ENCODE measurements at regions not wholly inside any gene's neighbourhood (a gene's known extent, or its start where the extent isn't known, plus 50 kb on each side); places are given as distances from the start of the nearest gene placed in this dataset.

- Mint-ChIP-seq H3K27me3 (no peaks in the 10 kb centered on the region), H3K4me1 (ENCODE audit: low read depth) (no peaks in the 10 kb centered on the region), H3K36me3 (ENCODE audit: low read depth) (no peaks in the 10 kb centered on the region), H3K9me3 (peaks cover 2% of the 10 kb centered on the region), H3K4me3 (no peak overlapping the region), H3K27ac (no peak overlapping the region)
- intact Hi-C loops (cut with micrococcal nuclease), result no loop called here
- ATAC-seq (no peak), DNase-seq (no peak)
- TF ChIP-seq CTCF (IDR thresholded peaks at IDR 0.05), result no peak
- ChIA-PET CTCF (no interaction called here), POLR2A (no interaction called here)
Measured at GRCh38 chr5:167319243-167319642, 972.2 kb upstream of the WWC1 start.

GRCh38 chr5:167320019-167320418, 971.4 kb upstream of the WWC1 start:
- Mint-ChIP-seq H3K36me3 (ENCODE audit: low read depth) (no peaks in the 10 kb centered on the region), H3K4me1 (ENCODE audit: low read depth) (no peaks in the 10 kb centered on the region), H3K27me3 (no peaks in the 10 kb centered on the region), H3K27ac (no peak overlapping the region), H3K4me3 (no peak overlapping the region), H3K9me3 (peaks cover 2% of the 10 kb centered on the region)
- TF ChIP-seq CTCF (IDR thresholded peaks at IDR 0.05), result no peak
- POLR2A ChIA-PET, result no interaction called here
- no peak for ATAC-seq
- no peak for DNase-seq
- CTCF ChIA-PET, result no interaction called here
- intact Hi-C loops (cut with micrococcal nuclease), result no loop called here

GRCh38 chr5:167332309-167332708, 959.1 kb upstream of the WWC1 start:
- CTCF ChIA-PET, result no interaction called here
- no peak for TF ChIP-seq CTCF (IDR thresholded peaks at IDR 0.05)
- POLR2A ChIA-PET, result no interaction called here
- no peak for ATAC-seq
- H3K4me1 Mint-ChIP-seq (ENCODE audit: low read depth), result no peaks in the 10 kb centered on the region
- no peak for DNase-seq
- H3K4me3 Mint-ChIP-seq, result no peak overlapping the region
- intact Hi-C loops (cut with micrococcal nuclease), result no loop called here
- no peaks in the 10 kb centered on the region for H3K27me3 Mint-ChIP-seq
- H3K27ac Mint-ChIP-seq, result no peak overlapping the region
- H3K36me3 Mint-ChIP-seq (ENCODE audit: low read depth), result no peaks in the 10 kb centered on the region
- peaks cover 14% of the 10 kb centered on the region for H3K9me3 Mint-ChIP-seq

- intact Hi-C loops (cut with micrococcal nuclease), result no loop called here
- ATAC-seq, result no peak
- no peaks in the 10 kb centered on the region for H3K36me3 Mint-ChIP-seq (ENCODE audit: low read depth)
- CTCF ChIA-PET, result no interaction called here
- H3K27ac Mint-ChIP-seq, result no peak overlapping the region
- POLR2A ChIA-PET, result no interaction called here
- H3K9me3 Mint-ChIP-seq, result peaks cover 17% of the 10 kb centered on the region
- H3K4me1 Mint-ChIP-seq (ENCODE audit: low read depth), result no peaks in the 10 kb centered on the region
- no peak overlapping the region for H3K4me3 Mint-ChIP-seq
- TF ChIP-seq CTCF (IDR thresholded peaks at IDR 0.05), result no peak
- DNase-seq, result no peak
- H3K27me3 Mint-ChIP-seq, result no peaks in the 10 kb centered on the region
Measured at GRCh38 chr5:167336161-167336560, 955.3 kb upstream of the WWC1 start.

GRCh38 chr5:167339205-167339604, 952.2 kb upstream of the WWC1 start:
- Mint-ChIP-seq H3K4me1 (ENCODE audit: low read depth) (no peaks in the 10 kb centered on the region), H3K36me3 (ENCODE audit: low read depth) (no peaks in the 10 kb centered on the region), H3K27ac (no peak overlapping the region), H3K27me3 (no peaks in the 10 kb centered on the region), H3K9me3 (peaks cover 12% of the 10 kb centered on the region), H3K4me3 (no peak overlapping the region)
- POLR2A ChIA-PET, result no interaction called here
- CTCF ChIA-PET, result interaction anchor here (0.7 kb wide), 1 partner anchor 735 kb away, joined by 3 read pairs; no protein-coding TSS in a partner anchor
- no peak for TF ChIP-seq CTCF (IDR thresholded peaks at IDR 0.05)
- intact Hi-C loops (cut with micrococcal nuclease), result no loop called here
- no peak for DNase-seq
- no peak for ATAC-seq

Data from activated CD8-positive, alpha-beta T cell treated with anti-CD3 and anti-CD28 coated beads for 36 hours (primary cell).